ENCODE measurements at regions not wholly inside any gene's neighbourhood (a gene's known extent, or its start where the extent isn't known, plus 50 kb on each side); places are given as distances from the start of the nearest gene placed in this dataset.

DNA sequence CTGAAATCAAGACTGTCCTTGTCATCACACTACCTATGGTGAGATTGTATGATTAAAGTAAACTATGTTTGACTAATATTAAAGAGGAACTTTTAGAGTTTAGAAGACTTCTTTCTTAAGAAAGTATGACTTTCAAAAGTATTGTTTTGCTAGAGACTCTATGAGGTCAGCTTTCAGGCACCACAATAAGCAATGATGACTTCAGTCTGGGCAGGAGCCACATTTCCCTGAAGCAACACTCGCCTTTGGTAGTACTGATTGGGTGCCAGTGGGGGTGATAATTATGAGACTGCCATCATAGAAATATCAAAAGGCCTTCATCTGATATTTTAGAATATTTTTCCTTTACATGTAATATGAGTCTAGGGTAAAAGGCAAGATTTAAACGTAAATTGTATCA, 212.6 kb downstream of the DTHD1 start:
- no peaks in the 10 kb centered on the region for H3K27me3 Mint-ChIP-seq (ENCODE audit: low read depth in 3 of 3)
- Histone ChIP-seq H3K79me2 (ENCODE audit: insufficient read depth, low read length) (no peaks in the 10 kb centered on the region), H3K4me3 (replicated peaks in 1 of 3; ENCODE audit: low read depth in 2 of 3, low read length in 3 of 3) (no peak overlapping the region), H4K20me1 (ENCODE audit: insufficient read depth, low read length) (no peaks in the 10 kb centered on the region), H3K36me3 (replicated peaks in 1 of 2; ENCODE audit: control insufficient read depth in 1 of 2, insufficient read depth in 2 of 2, low read length in 2 of 2) (no peaks in the 10 kb centered on the region), H3K4me2 (replicated peaks; ENCODE audit: extremely low read depth, low read length, poor library complexity, severe bottlenecking) (no peak overlapping the region), H3K4me1 (ENCODE audit: control insufficient read depth in 1 of 2, insufficient read depth in 2 of 2, low read length in 2 of 2) (no peaks in the 10 kb centered on the region), H3K9me3 (replicated peaks in 1 of 2; ENCODE audit: control insufficient read depth in 1 of 2, insufficient read depth in 1 of 2, low read length in 2 of 2) (no peaks in the 10 kb centered on the region), H2AFZ (ENCODE audit: insufficient read depth, low read depth, low read length, poor library complexity, severe bottlenecking) (no peak overlapping the region), H3K27me3 (ENCODE audit: control insufficient read depth in 2 of 2, insufficient read depth in 2 of 2, low read length in 2 of 2) (no peaks in the 10 kb centered on the region), H3K9ac (ENCODE audit: insufficient read depth, low read length, poor library complexity, severe bottlenecking) (no peak overlapping the region), H3K27ac (ENCODE audit: low read depth in 1 of 2, low read length in 2 of 2) (no peak overlapping the region)
- TF ChIP-seq, protein P1, sequence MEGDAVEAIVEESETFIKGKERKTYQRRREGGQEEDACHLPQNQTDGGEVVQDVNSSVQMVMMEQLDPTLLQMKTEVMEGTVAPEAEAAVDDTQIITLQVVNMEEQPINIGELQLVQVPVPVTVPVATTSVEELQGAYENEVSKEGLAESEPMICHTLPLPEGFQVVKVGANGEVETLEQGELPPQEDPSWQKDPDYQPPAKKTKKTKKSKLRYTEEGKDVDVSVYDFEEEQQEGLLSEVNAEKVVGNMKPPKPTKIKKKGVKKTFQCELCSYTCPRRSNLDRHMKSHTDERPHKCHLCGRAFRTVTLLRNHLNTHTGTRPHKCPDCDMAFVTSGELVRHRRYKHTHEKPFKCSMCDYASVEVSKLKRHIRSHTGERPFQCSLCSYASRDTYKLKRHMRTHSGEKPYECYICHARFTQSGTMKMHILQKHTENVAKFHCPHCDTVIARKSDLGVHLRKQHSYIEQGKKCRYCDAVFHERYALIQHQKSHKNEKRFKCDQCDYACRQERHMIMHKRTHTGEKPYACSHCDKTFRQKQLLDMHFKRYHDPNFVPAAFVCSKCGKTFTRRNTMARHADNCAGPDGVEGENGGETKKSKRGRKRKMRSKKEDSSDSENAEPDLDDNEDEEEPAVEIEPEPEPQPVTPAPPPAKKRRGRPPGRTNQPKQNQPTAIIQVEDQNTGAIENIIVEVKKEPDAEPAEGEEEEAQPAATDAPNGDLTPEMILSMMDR (IDR thresholded peaks at IDR 0.05), result no peak
- no peaks in the 10 kb centered on the region for H3K9me3 Mint-ChIP-seq
- WGBS (ENCODE audit: insufficient coverage), result no CpG with 5 or more reads among the region's 2 CpGs
- DNase-seq, result no peak
- no peaks in the 10 kb centered on the region for H3K36me3 Mint-ChIP-seq
- no peak overlapping the region for H3K4me3 Mint-ChIP-seq
- H3K27ac Mint-ChIP-seq, result no peak overlapping the region
- no peaks in the 10 kb centered on the region for H3K4me1 Mint-ChIP-seq
- intact Hi-C loops (cut with micrococcal nuclease), result no loop called here

DNA sequence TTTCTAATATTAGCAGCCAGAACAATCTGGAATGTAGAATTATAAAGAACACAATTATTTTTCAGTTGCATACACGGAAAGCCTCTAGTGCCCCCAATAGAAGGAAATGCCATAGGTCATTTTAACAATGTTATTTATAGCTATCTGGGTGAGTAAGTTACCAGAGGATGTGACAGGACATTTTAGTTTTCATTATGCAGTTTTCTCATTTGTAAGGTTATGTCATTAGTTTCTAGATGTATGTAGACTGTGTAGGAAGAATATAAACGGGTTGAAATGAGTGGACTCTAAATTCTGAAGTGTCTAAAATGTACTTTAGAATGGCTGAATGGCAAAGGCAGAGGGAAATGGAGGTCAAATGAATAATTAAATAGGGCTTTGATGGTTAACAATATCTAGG, 213.3 kb downstream of the DTHD1 start:
- no peaks in the 10 kb centered on the region for H3K27me3 ChIP-seq (ENCODE audit: control insufficient read depth in 2 of 2, insufficient read depth in 2 of 2, low read length in 2 of 2)
- intact Hi-C loops (cut with micrococcal nuclease), result no loop called here
- H3K9me3 ChIP-seq (replicated peaks in 1 of 2; ENCODE audit: control insufficient read depth in 1 of 2, insufficient read depth in 1 of 2, low read length in 2 of 2), result no peaks in the 10 kb centered on the region
- H4K20me1 ChIP-seq (ENCODE audit: insufficient read depth, low read length), result no peaks in the 10 kb centered on the region
- no peak overlapping the region for H3K27ac ChIP-seq (ENCODE audit: low read depth in 1 of 2, low read length in 2 of 2)
- H3K27ac Mint-ChIP-seq, result no peak overlapping the region
- no peak overlapping the region for H3K4me3 ChIP-seq (replicated peaks in 1 of 3; ENCODE audit: low read depth in 2 of 3, low read length in 3 of 3)
- DNase-seq, result no peak
- H3K79me2 ChIP-seq (ENCODE audit: insufficient read depth, low read length), result no peaks in the 10 kb centered on the region
- H3K4me1 Mint-ChIP-seq, result no peaks in the 10 kb centered on the region
- no peak overlapping the region for H2AFZ ChIP-seq (ENCODE audit: insufficient read depth, low read depth, low read length, poor library complexity, severe bottlenecking)
- no peak overlapping the region for H3K4me3 Mint-ChIP-seq
- H3K4me2 ChIP-seq (replicated peaks; ENCODE audit: extremely low read depth, low read length, poor library complexity, severe bottlenecking), result no peak overlapping the region
- no peaks in the 10 kb centered on the region for H3K27me3 Mint-ChIP-seq (ENCODE audit: low read depth in 3 of 3)
- H3K9me3 Mint-ChIP-seq, result no peaks in the 10 kb centered on the region
- H3K9ac ChIP-seq (ENCODE audit: insufficient read depth, low read length, poor library complexity, severe bottlenecking), result no peak overlapping the region
- 63% methylated on average over 1 of the region's 2 CpGs for WGBS (ENCODE audit: insufficient coverage)
- no peaks in the 10 kb centered on the region for H3K36me3 ChIP-seq (replicated peaks in 1 of 2; ENCODE audit: control insufficient read depth in 1 of 2, insufficient read depth in 2 of 2, low read length in 2 of 2)
- TF ChIP-seq, protein P1 (IDR thresholded peaks at IDR 0.05), result no peak
- H3K36me3 Mint-ChIP-seq, result no peaks in the 10 kb centered on the region
- no peaks in the 10 kb centered on the region for H3K4me1 ChIP-seq (ENCODE audit: control insufficient read depth in 1 of 2, insufficient read depth in 2 of 2, low read length in 2 of 2)
